ENCODE measurements at regions not wholly inside any gene's neighbourhood (a gene's known extent, or its start where the extent isn't known, plus 50 kb on each side); places are given as distances from the start of the nearest gene placed in this dataset.

DNA sequence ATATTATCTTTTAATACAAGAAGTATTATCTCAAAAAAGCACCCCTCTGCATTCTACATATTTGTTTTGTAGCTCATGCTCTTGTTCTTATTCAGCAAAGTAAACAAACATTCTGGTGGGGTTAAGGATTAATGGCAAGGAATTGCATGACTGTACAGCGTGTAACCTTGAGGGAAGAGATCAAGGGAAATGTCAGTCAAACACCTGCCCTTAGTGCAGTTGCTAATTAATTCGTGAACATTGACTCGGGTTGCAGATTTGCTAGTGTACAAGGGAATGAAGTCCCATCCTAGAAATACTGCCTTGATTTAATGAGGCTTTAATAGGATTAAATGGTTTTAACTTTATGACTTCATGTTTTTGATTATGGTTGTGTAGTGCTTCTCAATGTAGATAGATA is 1758.1 kb downstream of the MAT2B start:
- Histone ChIP-seq H3K27ac (ENCODE audit: low read depth in 1 of 2, low read length in 2 of 2) (no peak overlapping the region), H3K9ac (ENCODE audit: low read depth in 1 of 2, low read length in 2 of 2) (no peak overlapping the region), H3K4me3 (ENCODE audit: low read depth in 1 of 3, low read length in 3 of 3) (no peak overlapping the region), H3K36me3 (ENCODE audit: control insufficient read depth in 4 of 4, insufficient read depth in 3 of 4, low read depth in 1 of 4, low read length in 3 of 4) (no peaks in the 10 kb centered on the region), H3K9me3 (ENCODE audit: control insufficient read depth in 4 of 4, low read length in 3 of 4) (no peaks in the 10 kb centered on the region), H3K4me1 (ENCODE audit: control insufficient read depth in 4 of 4, insufficient read depth in 4 of 4, low read length in 3 of 4) (no peaks in the 10 kb centered on the region), H3K27me3 (ENCODE audit: control insufficient read depth in 4 of 4, insufficient read depth in 4 of 4, low read length in 3 of 4) (peaks cover 0 to 2% (median 0%) of the 10 kb centered on the region in 4 donors)
- 57% methylated on average over 3 of the region's 3 CpGs for WGBS
- TF ChIP-seq, protein P1, sequence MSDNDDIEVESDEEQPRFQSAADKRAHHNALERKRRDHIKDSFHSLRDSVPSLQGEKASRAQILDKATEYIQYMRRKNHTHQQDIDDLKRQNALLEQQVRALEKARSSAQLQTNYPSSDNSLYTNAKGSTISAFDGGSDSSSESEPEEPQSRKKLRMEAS (IDR thresholded peaks at IDR 0.05) = no peak
- TF ChIP-seq NR2F2 (IDR thresholded peaks at IDR 0.05) = no peak
- no peak for TF ChIP-seq TAF1 (conservative IDR thresholded peaks at IDR 0.05)
- TF ChIP-seq RAD21 (IDR thresholded peaks at IDR 0.05) = no peak
- TF ChIP-seq JUND (IDR thresholded peaks at IDR 0.05) = no peak
- TF ChIP-seq HNF4A (conservative IDR thresholded peaks at IDR 0.05) = no peak
- TF ChIP-seq FOXA2 (IDR thresholded peaks at IDR 0.05) = no peak
- no peak for DNase-seq (ENCODE audit: low spot score)

DNA sequence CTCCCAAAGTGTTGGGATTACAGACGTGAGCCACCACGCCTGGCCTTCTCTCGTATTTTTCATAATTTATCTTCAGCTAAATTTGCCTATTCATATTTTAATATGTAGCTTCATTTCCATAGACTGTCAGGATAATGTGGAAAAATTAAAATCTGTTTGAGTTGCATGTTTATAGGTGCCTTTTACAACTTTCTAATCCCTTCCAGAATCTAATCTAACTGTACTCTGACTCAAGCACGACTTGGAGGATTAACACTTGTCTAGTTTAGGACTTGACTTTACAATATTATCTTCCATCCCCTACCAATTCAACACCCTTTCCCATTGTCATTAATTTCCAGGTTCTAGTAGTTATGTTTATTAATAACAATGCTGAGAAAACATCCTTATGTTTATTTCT is 1761.5 kb downstream of the MAT2B start:
- Histone ChIP-seq H3K27me3 (ENCODE audit: control insufficient read depth in 4 of 4, insufficient read depth in 4 of 4, low read length in 3 of 4) (peaks cover 0 to 2% (median 0%) of the 10 kb centered on the region in 4 donors), H3K27ac (ENCODE audit: low read depth in 1 of 2, low read length in 2 of 2) (no peak overlapping the region), H3K4me1 (ENCODE audit: control insufficient read depth in 4 of 4, insufficient read depth in 4 of 4, low read length in 3 of 4) (no peaks in the 10 kb centered on the region), H3K36me3 (ENCODE audit: control insufficient read depth in 4 of 4, insufficient read depth in 3 of 4, low read depth in 1 of 4, low read length in 3 of 4) (no peaks in the 10 kb centered on the region), H3K9me3 (ENCODE audit: control insufficient read depth in 4 of 4, low read length in 3 of 4) (no peaks in the 10 kb centered on the region), H3K4me3 (ENCODE audit: low read depth in 1 of 3, low read length in 3 of 3) (no peak overlapping the region), H3K9ac (ENCODE audit: low read depth in 1 of 2, low read length in 2 of 2) (no peak overlapping the region)
- WGBS = 68% methylated on average over 4 of the region's 4 CpGs
- no peak for DNase-seq (ENCODE audit: low spot score)
- TF ChIP-seq FOXA2 (IDR thresholded peaks at IDR 0.05) (no peak), NR2F2 (IDR thresholded peaks at IDR 0.05) (no peak), RAD21 (IDR thresholded peaks at IDR 0.05) (no peak), FOXA1 (IDR thresholded peaks at IDR 0.05) (no peak), TAF1 (conservative IDR thresholded peaks at IDR 0.05) (no peak), GABPA (IDR thresholded peaks at IDR 0.05 in 1 of 2, conservative IDR thresholded peaks at IDR 0.05 in 1 of 2) (no peak), HNF4G (IDR thresholded peaks at IDR 0.05) (no peak), HNF4A (conservative IDR thresholded peaks at IDR 0.05) (no peak), EGR1 (IDR thresholded peaks at IDR 0.05; ENCODE audit: low read depth in 2 of 2) (no peak), YY1 (IDR thresholded peaks at IDR 0.05) (no peak), SP1 (IDR thresholded peaks at IDR 0.05) (no peak)
- TF ChIP-seq, protein P2, sequence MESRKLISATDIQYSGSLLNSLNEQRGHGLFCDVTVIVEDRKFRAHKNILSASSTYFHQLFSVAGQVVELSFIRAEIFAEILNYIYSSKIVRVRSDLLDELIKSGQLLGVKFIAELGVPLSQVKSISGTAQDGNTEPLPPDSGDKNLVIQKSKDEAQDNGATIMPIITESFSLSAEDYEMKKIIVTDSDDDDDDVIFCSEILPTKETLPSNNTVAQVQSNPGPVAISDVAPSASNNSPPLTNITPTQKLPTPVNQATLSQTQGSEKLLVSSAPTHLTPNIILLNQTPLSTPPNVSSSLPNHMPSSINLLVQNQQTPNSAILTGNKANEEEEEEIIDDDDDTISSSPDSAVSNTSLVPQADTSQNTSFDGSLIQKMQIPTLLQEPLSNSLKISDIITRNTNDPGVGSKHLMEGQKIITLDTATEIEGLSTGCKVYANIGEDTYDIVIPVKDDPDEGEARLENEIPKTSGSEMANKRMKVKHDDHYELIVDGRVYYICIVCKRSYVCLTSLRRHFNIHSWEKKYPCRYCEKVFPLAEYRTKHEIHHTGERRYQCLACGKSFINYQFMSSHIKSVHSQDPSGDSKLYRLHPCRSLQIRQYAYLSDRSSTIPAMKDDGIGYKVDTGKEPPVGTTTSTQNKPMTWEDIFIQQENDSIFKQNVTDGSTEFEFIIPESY (IDR thresholded peaks at IDR 0.05) = no peak
- TF ChIP-seq, protein P3, sequence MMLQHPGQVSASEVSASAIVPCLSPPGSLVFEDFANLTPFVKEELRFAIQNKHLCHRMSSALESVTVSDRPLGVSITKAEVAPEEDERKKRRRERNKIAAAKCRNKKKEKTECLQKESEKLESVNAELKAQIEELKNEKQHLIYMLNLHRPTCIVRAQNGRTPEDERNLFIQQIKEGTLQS (IDR thresholded peaks at IDR 0.05) = no peak
- TF ChIP-seq, protein P4, sequence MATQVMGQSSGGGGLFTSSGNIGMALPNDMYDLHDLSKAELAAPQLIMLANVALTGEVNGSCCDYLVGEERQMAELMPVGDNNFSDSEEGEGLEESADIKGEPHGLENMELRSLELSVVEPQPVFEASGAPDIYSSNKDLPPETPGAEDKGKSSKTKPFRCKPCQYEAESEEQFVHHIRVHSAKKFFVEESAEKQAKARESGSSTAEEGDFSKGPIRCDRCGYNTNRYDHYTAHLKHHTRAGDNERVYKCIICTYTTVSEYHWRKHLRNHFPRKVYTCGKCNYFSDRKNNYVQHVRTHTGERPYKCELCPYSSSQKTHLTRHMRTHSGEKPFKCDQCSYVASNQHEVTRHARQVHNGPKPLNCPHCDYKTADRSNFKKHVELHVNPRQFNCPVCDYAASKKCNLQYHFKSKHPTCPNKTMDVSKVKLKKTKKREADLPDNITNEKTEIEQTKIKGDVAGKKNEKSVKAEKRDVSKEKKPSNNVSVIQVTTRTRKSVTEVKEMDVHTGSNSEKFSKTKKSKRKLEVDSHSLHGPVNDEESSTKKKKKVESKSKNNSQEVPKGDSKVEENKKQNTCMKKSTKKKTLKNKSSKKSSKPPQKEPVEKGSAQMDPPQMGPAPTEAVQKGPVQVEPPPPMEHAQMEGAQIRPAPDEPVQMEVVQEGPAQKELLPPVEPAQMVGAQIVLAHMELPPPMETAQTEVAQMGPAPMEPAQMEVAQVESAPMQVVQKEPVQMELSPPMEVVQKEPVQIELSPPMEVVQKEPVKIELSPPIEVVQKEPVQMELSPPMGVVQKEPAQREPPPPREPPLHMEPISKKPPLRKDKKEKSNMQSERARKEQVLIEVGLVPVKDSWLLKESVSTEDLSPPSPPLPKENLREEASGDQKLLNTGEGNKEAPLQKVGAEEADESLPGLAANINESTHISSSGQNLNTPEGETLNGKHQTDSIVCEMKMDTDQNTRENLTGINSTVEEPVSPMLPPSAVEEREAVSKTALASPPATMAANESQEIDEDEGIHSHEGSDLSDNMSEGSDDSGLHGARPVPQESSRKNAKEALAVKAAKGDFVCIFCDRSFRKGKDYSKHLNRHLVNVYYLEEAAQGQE (IDR thresholded peaks at IDR 0.05) = no peak
- TF ChIP-seq, protein P1 (IDR thresholded peaks at IDR 0.05) = no peak
- TF ChIP-seq, protein P5, sequence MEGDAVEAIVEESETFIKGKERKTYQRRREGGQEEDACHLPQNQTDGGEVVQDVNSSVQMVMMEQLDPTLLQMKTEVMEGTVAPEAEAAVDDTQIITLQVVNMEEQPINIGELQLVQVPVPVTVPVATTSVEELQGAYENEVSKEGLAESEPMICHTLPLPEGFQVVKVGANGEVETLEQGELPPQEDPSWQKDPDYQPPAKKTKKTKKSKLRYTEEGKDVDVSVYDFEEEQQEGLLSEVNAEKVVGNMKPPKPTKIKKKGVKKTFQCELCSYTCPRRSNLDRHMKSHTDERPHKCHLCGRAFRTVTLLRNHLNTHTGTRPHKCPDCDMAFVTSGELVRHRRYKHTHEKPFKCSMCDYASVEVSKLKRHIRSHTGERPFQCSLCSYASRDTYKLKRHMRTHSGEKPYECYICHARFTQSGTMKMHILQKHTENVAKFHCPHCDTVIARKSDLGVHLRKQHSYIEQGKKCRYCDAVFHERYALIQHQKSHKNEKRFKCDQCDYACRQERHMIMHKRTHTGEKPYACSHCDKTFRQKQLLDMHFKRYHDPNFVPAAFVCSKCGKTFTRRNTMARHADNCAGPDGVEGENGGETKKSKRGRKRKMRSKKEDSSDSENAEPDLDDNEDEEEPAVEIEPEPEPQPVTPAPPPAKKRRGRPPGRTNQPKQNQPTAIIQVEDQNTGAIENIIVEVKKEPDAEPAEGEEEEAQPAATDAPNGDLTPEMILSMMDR (IDR thresholded peaks at IDR 0.05; ENCODE audit: low read depth, low read length, missing input control) = no peak

Measured in liver (tissue), 8 donors.